ENCODE measurements at regions not wholly inside any gene's neighbourhood (a gene's known extent, or its start where the extent isn't known, plus 50 kb on each side); places are given as distances from the start of the nearest gene placed in this dataset.

- TF ChIP-seq CTCF (IDR thresholded peaks at IDR 0.05) (no peak), POLR2A (IDR thresholded peaks at IDR 0.05) (no peak)
Measured at GRCh38 chr1:56399326-56399725, 180.0 kb downstream of the PLPP3 start.

Measured in prostate gland (tissue), 2 donors.